GM21515 (cell line): ENCODE measurements at regions not wholly inside any gene's neighbourhood (a gene's known extent, or its start where the extent isn't known, plus 50 kb on each side); places are given as distances from the start of the nearest gene placed in this dataset.
"Not testable (repeated sequence)": the region's sequence is repeated elsewhere in the genome, so short reads cannot be mapped to it uniquely, and the experiment has no call there.

ENCODE experiments used
- ATAC-seq: cut with Tn5 transposase; IDR thresholded peaks from one replicate; pipeline ENCODE4 v1.9.1; 2021; ENCODE audit not compliant: unreplicated experiment

DNA sequence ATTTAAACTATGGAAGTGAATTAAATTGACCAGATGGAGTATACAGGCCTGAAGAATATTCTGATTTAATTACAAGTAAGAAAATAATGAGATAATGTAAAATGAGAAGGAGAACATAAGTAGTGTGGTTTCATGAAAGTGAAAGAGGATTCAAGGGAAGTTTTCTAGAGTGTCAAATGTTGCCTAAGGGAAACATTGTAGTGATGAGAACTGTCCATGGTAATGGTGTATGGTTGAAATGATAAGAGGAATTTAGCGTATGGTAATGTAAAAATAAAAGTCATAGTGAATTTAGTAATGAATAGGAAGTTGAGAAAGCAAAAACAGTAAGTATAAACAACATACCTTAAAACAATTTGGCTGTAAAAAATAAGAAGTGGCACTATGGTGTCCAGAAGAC lies 1954.6 kb upstream of the FLRT2 start:
- ATAC-seq: no peak

DNA sequence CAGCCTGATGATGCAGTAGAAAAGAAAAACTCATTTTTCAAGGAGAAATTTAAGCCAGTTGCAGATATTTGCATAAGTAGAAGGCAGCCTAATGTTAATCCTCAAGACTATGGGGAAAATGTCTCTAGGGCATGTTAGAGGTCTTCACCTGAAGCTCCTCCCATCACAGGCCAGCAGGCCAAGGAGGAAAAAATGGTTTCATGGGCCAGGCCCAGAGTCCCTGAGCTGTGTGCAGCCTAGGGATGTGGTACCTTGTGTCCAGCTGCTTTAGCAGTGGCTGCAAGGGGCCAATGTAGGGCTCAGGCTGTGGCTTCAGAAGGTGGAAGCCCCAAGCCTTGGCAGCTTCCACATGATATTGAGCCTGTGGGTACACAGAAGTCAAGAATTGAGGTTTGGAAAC lies 1946.7 kb upstream of the FLRT2 start:
- no peak for ATAC-seq

DNA sequence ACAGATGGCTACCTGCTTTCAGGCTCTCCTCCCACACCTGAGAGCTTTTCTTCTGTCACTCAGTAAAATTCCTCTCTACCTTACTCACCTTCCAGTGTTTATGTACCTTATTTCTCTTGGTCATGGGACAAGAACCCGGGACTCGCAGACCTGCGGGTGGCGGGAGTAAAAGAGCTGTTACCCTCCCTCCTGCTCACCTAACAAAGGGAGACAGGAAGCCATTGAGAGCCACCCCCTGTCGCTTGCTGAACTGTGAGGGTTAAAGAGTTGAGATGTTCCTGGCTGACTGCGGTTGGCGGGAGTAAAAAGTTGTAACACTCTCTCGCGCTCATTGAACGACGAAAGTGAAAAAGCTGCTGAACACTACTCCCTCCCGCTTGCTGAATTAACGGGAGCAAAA lies 1935.1 kb upstream of the FLRT2 start:
- ATAC-seq: no peak

DNA sequence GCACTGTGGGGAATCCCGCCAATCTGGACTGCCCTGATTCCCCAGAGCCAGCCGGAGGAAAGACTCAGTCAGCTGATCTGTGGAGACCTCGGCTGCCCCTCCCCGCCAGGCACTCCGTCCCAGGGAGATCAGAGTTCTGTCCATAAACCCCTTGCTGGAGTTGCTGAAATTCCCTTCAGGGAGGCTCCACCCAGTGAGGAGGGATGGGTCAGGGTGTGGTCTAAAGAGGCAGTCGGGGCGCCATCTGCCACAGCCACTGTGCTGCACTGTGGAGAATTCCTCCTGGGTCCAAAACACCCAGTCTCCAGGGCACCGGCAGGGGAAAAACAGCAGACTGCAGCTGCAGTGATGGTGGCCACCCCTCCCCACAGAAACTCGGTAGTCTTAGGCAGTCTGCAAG lies 1922.3 kb upstream of the FLRT2 start:
- no peak for ATAC-seq

DNA sequence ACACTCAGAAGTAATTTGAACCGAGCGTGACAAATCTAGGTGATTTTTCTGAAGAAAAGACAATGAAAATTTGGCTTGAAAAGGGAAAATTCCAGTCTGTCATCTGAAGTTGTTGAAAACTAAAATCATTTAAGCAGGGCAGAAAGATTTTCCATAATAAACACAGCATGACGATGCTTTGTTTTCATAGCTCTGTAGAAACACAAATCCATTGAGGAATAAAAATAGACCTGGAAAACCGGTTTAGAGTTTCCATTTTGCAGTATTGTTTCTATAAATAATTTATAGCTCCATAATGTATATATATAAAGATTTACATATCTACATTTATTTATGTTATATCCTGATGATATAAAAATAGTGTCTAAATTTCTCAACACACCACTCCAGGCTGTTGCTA lies 1918.5 kb upstream of the FLRT2 start:
- no peak for ATAC-seq

DNA sequence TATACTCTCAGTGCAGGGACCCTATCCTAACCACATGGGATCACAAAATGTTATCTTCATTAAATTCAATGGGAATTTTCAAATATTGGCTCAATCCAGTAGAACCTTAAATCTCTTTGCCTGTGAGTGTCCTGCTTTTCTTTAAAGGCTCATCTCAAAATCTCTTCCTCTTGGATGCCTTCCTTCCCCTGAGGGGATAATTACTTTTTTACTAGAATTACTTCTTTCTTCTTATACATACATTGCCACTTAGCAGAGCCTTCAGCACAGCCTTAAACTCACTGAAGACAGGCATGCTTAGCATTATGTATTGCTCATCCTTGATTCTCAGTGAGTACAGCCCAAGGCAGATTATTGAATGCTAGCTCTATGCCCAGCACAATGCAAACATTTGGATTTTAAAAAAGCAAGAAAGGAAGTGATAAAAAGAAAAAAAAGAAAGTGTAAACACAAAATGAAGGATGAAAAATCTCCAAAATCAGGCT lies 1918.0 kb upstream of the FLRT2 start:
- ATAC-seq: no peak

DNA sequence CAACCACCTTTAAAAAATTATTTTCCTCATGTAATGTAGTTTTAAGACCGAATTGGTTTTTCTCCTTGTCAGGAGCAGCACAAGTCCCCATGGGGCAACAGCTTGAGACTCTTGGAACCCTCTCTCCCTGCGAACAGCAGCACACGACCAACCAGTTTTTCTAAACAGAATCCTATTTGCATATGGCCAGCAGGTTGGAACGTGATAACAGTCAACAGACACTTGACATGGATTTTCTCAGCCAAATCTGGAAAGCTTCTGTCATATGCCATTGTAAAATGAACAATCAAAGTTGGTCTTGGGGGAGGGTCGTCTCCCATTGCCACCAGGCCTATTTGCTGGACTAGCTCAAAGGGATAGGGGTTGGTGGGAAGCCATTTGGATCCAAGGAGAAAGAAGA lies 1915.0 kb upstream of the FLRT2 start:
- no peak for ATAC-seq

DNA sequence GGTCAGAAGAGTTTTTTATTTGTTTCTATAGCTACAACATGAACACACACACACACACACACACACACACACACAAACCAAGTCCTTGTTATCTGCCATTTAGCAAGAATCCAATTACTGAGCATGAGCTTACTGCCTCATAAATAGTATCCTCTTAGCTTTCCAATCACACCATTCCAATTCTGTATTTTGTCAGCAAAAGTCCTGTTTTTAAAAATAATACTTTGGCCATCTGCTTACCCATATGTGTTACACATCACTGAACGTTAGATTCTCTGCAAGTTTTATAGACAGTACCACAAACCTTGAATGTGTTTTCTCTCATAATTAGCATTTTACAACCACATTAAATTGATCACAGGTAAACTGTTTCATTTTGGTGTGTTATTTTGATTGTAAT lies 1905.4 kb upstream of the FLRT2 start:
- ATAC-seq: no peak

DNA sequence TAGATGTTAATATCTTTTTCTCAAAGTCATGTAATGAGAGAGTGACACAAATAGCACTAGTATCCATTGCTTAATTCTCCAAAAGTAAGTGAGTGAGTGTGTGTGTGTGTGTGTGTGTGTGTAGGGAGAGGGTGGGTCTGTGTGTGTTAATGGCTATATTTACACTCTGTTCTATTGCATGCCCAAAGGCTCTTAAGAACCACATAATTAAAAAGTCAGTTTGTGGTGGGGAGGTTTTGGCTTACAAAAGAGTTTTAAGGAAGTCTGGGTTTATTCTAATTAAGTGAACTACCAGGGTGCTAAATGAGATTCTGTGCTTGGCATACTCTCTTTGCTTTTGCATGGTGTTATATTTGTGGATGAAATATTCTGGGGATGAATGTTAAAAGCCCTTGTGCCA lies 1897.6 kb upstream of the FLRT2 start:
- ATAC-seq: no peak

DNA sequence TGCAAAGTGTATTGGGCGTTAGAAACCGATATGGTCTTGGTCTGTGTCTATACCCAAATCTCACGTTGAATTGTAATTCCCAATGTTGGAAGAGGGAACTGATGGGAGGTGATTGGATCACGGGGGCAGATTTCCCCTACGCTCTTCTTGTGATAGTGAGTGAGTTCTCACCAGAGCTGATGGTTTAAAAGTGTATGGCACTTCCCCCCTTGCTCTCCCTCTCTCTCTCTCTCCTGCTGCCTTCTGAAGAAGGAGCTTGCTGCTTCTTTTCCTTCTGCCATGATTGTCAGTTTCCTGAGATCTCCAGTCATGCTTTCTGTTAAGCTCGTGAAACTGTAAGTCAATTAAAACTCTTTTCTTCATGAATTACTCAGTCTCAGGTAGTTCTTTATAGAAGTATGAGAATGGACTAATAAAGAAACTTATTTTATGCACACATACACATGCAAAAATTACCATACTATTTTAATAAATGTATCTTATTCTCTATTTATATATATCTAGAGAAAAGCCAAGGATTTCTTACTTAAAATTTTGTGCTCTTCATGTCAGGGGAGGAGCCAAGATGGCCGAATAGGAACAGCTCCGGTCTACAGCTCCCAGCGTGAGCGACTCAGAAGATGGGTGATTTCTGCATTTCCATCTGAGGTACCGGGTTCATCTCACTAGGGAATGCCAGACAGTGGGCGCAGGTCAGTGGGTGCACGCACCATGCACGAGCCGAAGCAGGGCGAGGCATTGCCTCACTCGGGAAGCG lies 1891.0 kb upstream of the FLRT2 start:
- ATAC-seq: no peak

DNA sequence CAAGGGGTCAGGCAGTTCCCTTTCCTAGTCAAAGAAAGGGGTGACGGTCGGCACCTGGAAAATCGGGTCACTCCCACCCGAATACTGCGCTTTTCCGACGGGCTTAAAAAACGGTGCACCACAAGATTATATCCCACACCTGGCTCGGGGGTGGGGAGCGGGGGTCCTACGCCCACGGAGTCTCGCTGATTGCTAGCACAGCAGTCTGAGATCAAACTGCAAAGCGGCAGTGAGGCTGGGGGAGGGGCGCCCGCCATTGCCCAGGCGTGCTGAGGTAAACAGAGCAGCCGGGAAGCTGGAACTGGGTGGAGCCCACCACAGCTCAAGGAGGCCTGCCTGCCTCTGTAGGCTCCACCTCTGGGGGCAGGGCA lies 1890.5 kb upstream of the FLRT2 start:
- ATAC-seq: not testable (repeated sequence)

DNA sequence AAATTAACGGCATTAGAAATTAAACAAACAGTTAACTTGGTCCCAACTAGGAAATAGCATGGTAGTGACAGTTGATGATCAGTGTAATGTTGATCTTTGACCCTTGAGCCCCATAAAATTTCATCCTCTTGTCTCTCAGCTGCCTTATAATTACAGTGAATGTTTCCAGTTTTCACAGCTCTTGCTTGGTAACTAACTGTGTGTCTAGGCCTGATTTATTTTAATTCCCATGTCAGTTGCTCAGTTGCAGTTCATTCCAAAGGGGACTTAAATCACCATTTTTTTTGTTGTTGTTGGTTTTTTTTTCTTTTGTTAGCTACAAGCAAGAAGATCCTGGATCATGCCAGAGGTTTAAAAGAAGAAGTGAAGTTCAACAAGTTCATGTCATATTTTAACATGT lies 1883.7 kb upstream of the FLRT2 start:
- no peak for ATAC-seq

DNA sequence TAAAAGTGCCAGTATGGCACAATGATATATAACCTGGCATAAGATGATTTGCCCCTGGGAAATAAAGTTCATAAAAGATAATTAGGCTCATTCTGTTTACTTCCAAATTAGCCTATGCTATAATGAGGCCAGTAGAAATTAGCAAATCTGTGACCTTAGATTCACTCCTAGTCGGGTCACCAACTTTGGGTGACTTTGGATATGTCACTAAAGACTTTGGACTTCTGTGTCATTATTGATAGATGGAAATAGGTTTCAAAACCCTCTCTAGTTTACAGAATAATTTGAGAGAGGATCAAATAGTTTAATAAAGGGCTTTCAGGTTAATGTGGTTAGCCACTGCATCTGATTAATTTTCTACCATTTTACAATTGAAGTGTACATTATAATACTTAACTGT lies 1869.3 kb upstream of the FLRT2 start:
- ATAC-seq: no peak

DNA sequence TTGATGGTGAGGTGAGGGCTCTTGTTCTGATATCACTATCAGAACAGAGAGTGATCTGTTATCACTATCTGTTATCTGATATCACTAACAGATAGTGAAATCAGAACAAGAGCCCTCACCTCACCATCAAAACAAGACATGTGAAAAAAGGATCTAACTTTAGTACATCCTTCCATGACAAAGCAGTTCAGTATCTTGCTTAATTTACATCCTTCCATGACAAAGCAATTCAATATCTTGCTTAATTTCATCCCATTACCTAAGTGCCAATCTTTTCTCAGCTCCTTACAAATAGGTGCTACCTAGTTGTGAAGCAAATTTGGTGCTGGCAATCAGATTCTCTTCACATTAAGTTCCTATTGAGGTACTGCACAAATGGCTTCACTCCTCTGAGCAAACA lies 1865.6 kb upstream of the FLRT2 start:
- ATAC-seq: no peak

DNA sequence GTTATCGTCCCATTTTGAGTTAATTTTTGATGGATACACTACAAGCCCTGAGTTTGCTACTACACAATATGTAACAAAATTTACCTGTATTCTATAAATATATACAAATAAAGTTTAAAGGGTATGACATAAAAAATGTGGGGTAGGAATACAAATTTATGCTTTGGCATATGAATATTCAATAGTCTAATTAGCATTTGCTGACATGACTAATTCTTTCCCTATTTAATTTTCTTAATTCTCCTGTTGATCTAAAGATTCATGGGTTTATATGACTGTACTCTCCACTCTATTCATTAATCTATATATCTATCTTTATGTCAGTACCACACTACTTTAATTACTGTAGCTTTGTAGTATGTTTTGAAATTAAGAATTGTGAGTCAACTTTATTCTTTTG lies 1840.7 kb upstream of the FLRT2 start:
- no peak for ATAC-seq

DNA sequence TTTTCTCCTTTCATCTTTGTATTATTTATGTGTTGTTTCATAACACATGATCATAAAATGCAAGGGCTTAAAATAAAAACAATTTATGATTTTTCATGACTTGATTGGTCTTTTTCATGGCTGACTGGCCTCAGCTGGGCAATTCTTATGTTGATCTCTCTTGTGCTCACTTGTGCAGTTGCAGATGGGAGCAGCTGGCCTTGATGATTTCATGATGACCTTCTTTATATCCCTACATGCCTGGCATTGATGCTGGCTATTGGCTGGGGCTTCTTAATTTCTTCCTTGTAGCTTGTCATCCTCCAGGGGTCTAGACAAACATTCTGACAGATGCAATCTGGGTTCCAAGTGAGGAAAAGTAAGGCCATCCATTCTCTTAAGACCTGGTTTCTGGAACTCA lies 1832.8 kb upstream of the FLRT2 start:
- ATAC-seq: no peak

DNA sequence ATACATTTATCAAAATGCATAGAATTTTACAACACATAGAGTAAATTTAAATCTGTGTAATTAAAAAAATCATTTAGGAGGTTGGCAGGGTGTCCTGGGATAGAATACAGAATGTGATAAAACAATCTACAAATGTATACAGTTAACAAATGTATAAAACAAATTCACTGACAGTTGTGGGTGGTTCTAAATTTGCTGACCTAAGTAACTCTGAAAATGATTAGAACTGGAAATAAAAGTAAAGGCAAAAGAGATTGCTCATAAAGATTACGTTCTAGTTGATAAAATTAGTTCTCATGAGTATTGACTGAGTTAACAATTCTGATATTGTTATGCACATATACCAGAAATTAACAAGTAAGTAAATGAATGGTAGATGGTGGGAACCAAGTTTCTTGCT lies 1827.3 kb upstream of the FLRT2 start:
- ATAC-seq: no peak

DNA sequence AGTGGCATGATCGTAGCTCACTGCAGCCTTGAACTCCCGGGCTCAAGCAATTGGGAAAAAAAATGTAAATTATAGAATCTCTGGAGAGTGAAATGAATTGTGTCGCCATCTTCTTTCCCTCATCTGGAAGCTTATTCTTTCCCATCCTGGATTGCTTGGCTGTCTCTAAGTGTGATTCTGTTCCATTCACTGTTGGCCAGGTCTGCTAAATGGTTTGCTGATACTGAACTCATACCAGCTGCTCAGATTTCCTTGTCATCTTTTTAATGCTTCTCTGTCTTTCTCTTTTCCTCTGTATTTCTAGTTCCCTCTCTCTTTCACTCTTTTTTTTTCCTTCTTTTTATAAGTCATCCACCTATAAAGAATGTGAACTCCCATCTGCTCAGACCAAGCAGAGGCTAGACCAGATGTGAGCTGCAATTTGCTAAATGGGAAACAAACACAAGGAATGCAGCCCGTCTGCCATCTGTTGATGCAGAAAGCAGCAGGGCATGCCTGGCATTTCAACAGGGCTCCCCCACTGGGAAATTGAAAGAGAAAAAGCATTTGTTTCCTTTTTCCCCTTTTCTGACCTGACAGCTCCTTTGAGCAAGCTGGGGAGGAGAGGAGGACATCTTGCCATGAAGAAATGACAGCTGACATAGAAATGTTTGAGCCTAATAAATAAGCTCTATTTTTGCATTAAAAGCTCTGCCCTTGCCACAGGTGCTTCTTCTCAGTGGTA lies 1823.6 kb upstream of the FLRT2 start:
- no peak for ATAC-seq

DNA sequence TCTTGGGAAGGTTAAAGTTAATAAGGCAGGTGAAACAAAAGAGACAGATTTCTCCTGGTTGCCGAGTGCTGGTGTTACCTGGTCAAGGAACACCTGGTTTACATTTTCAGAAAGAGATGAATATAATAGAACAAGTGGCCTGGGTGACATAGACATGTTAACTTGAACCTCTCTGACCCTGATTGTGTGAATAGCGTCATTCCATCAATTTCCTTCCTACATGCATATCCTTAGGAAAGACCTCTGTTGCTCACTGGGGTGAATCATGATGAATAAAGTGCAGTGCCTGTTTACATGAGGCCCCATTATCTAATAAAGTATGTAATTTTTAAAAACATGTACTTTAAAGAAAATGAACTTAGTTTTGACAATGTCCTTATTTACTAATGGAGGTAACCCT lies 1822.9 kb upstream of the FLRT2 start:
- ATAC-seq: no peak

DNA sequence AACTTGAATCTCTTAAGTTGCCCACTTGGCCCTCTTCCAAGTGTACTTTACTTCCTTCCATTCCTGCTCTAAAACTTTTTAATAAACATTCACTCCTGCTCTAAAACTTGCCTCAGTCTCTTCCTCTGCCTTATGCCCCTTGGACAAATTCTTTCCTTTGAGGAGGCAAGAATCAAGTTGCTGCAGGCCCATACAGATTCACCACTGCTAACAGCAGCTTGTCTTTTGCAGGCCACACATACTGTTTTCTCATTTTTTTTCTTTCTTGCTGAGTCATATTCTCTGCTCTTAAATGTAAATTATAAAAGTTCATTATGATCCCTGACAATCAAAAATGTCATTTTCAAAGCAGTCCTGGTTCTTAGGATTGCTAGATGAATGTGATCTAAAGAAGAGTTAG lies 1820.8 kb upstream of the FLRT2 start:
- no peak for ATAC-seq

DNA sequence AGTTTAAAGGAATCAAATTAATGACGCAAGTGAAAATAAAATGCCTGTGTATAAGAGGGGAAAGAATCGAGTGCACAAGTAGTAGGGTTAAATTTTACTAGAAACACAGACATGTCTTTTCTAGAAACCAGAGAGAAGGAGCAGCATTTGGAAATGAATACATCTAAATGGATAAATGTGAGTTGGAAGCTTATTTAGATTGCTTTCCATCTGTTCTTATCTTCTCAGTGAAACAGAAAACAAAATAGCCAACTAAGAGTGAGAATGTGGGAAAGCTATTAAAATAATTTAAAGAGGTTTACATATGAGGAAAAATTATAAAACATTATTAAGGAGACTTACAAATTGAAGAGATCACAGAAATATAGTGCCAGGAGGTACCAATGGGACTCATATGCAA lies 1818.9 kb upstream of the FLRT2 start:
- no peak for ATAC-seq

DNA sequence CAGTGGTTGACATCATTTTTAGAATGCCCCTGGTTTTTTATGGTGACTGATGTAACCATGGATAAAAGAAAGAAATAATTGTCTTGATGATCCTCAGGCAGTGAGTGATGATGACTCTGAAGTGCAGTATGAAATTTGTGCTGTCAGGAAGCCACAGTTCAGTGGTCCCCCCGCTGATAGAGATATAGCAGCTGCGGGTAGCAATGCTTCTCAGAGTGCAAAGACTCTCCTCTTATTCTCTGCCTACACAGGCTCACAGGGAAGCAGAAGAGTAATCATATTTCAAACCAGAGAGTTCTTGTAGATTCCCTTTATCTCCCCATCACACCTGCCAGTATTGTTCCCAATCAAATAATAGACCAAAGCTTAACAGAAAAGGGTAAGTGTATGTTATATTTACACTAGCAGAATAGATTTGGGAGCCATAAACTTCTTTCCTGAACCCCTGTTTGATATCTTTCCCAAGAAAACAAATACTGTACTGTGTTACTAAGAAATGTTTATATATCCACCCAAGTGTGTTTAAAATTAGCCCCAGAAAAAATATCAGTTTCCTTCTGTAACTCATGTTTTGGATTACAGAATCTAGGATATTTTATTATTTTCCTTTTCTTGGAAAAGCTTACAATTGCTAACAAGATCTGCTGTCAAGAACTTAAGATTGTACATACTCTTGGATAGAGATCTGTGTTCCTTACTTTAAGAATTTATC lies 1817.4 kb upstream of the FLRT2 start:
- no peak for ATAC-seq
